ENCODE measurements at regions not wholly inside any gene's neighbourhood (a gene's known extent, or its start where the extent isn't known, plus 50 kb on each side); places are given as distances from the start of the nearest gene placed in this dataset.

- H3K27ac ChIP-seq: no peak overlapping the region
- TF ChIP-seq ZFX (IDR thresholded peaks at IDR 0.05) (no peak), CTCF (conservative IDR thresholded peaks at IDR 0.05) (no peak)
Measured at GRCh38 chr10:61302124-61302523, 151.1 kb downstream of the TMEM26 start.

GRCh38 chr10:61301575-61301974, 151.6 kb downstream of the TMEM26 start:
- no peak for TF ChIP-seq CTCF (conservative IDR thresholded peaks at IDR 0.05)
- TF ChIP-seq ZFX (IDR thresholded peaks at IDR 0.05): no peak
- H3K27ac ChIP-seq: no peak overlapping the region

DNA sequence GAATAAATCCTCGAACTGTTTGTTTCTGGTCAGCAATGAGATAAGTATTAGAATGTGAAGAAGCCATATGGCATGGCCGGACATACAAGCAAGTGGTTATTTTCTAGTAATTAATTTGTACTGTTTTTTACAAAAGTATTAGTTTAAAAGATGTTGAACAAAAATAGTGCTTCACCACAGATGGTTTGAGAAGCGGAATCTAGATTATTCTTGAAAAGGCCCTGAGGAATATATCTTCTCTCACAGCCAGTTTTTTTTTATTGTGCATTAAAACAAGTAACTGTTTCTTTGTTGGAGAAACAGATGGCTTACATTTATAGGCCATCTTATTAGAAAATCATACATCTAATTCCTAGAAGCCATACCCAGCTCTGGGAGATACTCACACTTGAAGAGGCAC, 153.3 kb downstream of the TMEM26 start:
- no peak overlapping the region for H3K27ac ChIP-seq
- TF ChIP-seq CTCF (conservative IDR thresholded peaks at IDR 0.05) (no peak), ZFX (IDR thresholded peaks at IDR 0.05) (no peak)

DNA sequence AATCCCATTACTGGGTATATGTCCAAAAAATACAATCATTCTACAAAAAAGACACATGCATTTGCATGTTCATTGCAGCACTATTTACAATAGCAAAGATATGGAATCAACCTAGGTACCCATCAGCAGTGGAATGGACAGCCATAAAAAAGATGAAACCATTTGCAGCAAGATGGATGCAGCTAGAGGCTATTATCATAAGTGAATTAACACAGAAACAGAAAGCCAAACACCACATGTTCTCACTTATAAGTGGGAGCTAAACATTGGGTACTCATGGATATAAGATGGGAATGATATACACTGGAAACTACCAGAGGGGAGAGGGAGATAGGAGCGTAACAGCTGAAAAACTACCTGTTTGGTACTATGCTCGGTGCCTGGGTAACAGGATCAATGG, 154.0 kb downstream of the TMEM26 start:
- H3K27ac ChIP-seq: no peak overlapping the region
- TF ChIP-seq ZFX (IDR thresholded peaks at IDR 0.05) (no peak), CTCF (conservative IDR thresholded peaks at IDR 0.05) (no peak)

DNA sequence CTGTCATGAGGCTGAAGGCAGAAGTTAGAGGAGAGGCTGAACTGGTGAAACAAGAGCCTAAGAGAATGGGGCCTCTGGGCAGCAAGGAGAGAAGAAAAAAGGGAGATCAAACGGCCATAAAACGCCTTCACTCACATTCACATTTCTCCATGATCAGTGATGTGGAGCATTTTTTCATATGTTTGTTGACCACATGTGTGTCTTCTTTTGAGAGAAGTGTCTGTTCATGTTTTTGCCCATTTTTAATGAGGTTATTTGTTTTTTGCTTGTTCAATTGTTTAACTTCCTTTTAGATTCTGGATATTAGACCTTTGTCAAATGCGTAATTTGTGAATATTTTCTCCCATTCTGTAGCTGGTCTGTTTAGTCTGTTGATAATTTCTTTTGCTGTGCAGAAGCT, 155.0 kb downstream of the TMEM26 start:
- TF ChIP-seq CTCF (conservative IDR thresholded peaks at IDR 0.05): no peak
- H3K27ac ChIP-seq: no peak overlapping the region

- TF ChIP-seq ZFX (IDR thresholded peaks at IDR 0.05): no peak
- no peak for TF ChIP-seq CTCF (conservative IDR thresholded peaks at IDR 0.05)
- H3K27ac ChIP-seq: no peak overlapping the region
Measured at GRCh38 chr10:61296161-61296560, 157.0 kb downstream of the TMEM26 start.

DNA sequence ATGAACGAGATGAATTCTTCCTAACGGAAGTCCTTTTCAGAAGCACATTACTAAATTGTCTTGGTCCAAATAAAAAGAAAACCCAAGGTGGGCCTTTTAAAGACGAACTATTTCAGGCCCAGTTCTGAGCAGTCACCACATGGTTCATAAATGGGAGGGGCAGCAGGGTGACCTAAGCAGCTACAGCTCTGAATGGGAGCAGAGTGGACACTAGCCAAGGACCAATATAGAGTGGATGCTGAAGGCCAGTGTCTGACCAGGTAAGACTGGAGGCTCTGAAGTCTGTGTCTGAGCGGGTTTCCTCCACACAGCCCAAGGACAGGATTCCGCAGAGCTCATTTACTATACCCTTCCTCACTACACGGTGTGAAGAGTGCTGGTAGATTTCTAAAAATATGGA, 159.1 kb downstream of the TMEM26 start:
- TF ChIP-seq ZFX (IDR thresholded peaks at IDR 0.05) (no peak), CTCF (conservative IDR thresholded peaks at IDR 0.05) (no peak)
- peak overlapping the region; percentile 48 for H3K27ac ChIP-seq
